ENCODE measurements at regions not wholly inside any gene's neighbourhood (a gene's known extent, or its start where the extent isn't known, plus 50 kb on each side); places are given as distances from the start of the nearest gene placed in this dataset.

- Histone ChIP-seq H2BK5ac (ENCODE audit: insufficient read length, low read length) (no peak overlapping the region), H3K79me2 (ENCODE audit: insufficient read depth, low read length) (no peaks in the 10 kb centered on the region), H3K56ac (ENCODE audit: insufficient read length, low read depth, low read length) (no peak overlapping the region), H3K18ac (ENCODE audit: insufficient read length, low read depth, low read length) (no peak overlapping the region), H3T11ph (ENCODE audit: low read length) (no peak overlapping the region), H3K9ac (ENCODE audit: extremely low read depth, insufficient read length, low read length) (no peak overlapping the region), H2BK15ac (ENCODE audit: low read depth, low read length) (no peak overlapping the region), H2BK120ac (ENCODE audit: low read depth, low read length, poor library complexity, severe bottlenecking) (no peak overlapping the region), H2BK20ac (ENCODE audit: low read depth, low read length, poor library complexity, severe bottlenecking) (no peak overlapping the region), H3K14ac (ENCODE audit: insufficient read depth, low read length) (no peak overlapping the region), H3K4ac (ENCODE audit: low read depth, low read length) (no peak overlapping the region), H4K8ac (replicated peaks; ENCODE audit: insufficient read length, low read depth, low read length) (no peak overlapping the region), H2AK5ac (ENCODE audit: insufficient read length, low read length) (no peak overlapping the region), H4K20me1 (ENCODE audit: control insufficient read depth, insufficient read depth, insufficient read length) (no peaks in the 10 kb centered on the region), H3K4me1 (ENCODE audit: insufficient read depth, low read length) (no peaks in the 10 kb centered on the region), H3K27ac (ENCODE audit: insufficient read length, low read depth, low read length) (no peak overlapping the region), H3K79me1 (ENCODE audit: insufficient read depth, low read depth, low read length, poor library complexity, severe bottlenecking) (no peaks in the 10 kb centered on the region), H2AFZ (ENCODE audit: low read length) (no peak overlapping the region), H3K9me3 (ENCODE audit: control insufficient read depth, low read depth, low read length) (peaks cover under 1% of the 10 kb centered on the region), H3K4me2 (ENCODE audit: insufficient read depth, insufficient read length, low read length) (no peak overlapping the region), H3K23ac (ENCODE audit: insufficient read length, low read depth, low read length) (no peak overlapping the region), H4K5ac (ENCODE audit: insufficient read length, low read depth, low read length) (no peak overlapping the region), H3K27me3 (ENCODE audit: insufficient read depth, low read length) (no peaks in the 10 kb centered on the region), H3K23me2 (ENCODE audit: insufficient read length, low read depth, low read length, poor library complexity, severe bottlenecking) (no peaks in the 10 kb centered on the region), H4K91ac (ENCODE audit: insufficient read length, low read depth, low read length) (no peak overlapping the region), H2BK12ac (ENCODE audit: insufficient read length, low read depth, low read length) (no peak overlapping the region)
- Mint-ChIP-seq H3K4me3 (no peak overlapping the region), H3K36me3 (ENCODE audit: insufficient read depth in 1 of 3, low read depth in 3 of 3) (peaks cover under 1 to 13% (median under 1%) of the 10 kb centered on the region in 3 experiments; a peak in 5 of 7 replicates), H3K27me3 (ENCODE audit: low read depth) (no peaks in the 10 kb centered on the region), H3K27ac (no peak overlapping the region), H3K4me1 (no peaks in the 10 kb centered on the region), H3K9me3 (peaks cover 1 to 4% of the 10 kb centered on the region in 2 experiments; a peak in 4 of 5 replicates)
- WGBS (ENCODE audit: extremely low coverage, insufficient read length, low lambda C conversion rate): no CpG with 5 or more reads among the region's 2 CpGs
- DNase-seq: no peak
- TF ChIP-seq, protein P1, sequence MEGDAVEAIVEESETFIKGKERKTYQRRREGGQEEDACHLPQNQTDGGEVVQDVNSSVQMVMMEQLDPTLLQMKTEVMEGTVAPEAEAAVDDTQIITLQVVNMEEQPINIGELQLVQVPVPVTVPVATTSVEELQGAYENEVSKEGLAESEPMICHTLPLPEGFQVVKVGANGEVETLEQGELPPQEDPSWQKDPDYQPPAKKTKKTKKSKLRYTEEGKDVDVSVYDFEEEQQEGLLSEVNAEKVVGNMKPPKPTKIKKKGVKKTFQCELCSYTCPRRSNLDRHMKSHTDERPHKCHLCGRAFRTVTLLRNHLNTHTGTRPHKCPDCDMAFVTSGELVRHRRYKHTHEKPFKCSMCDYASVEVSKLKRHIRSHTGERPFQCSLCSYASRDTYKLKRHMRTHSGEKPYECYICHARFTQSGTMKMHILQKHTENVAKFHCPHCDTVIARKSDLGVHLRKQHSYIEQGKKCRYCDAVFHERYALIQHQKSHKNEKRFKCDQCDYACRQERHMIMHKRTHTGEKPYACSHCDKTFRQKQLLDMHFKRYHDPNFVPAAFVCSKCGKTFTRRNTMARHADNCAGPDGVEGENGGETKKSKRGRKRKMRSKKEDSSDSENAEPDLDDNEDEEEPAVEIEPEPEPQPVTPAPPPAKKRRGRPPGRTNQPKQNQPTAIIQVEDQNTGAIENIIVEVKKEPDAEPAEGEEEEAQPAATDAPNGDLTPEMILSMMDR (conservative IDR thresholded peaks at IDR 0.05): no peak
Measured at GRCh38 chr3:110974902-110975301, 96.7 kb upstream of the NECTIN3 start.

Measured in H9 (cell line).